WTC11 (cell line): ENCODE measurements at regions not wholly inside any gene's neighbourhood (a gene's known extent, or its start where the extent isn't known, plus 50 kb on each side); places are given as distances from the start of the nearest gene placed in this dataset.

Experiments
- ATAC-seq: fragments of 200-7000 bp; cut with Tn5 transposase; 2 replicates; pipeline ENCODE4 v1.10.0; 2021; ENCODE audit warnings: mild to moderate bottlenecking, moderate library complexity
- CTCF ChIA-PET: fragments of 300-600 bp; sonication (Branson Sonifier 250); formaldehyde crosslinking; loops from one replicate; lab custom pipeline; 2021; ENCODE audit warnings: antibody characterized with exemption; lab: Charles Lee
- POLR2A ChIA-PET: fragments of 350-600 bp; sonication (Branson Sonifier 250); formaldehyde crosslinking; loops from one replicate; lab custom pipeline; 2021; ENCODE audit warnings: antibody characterized with exemption; lab: Charles Lee
- DNase-seq: peaks from one replicate; pipeline ENCODE4 v3.0.0; 2021; ENCODE audit warnings: low spot score
- H3K27ac Mint-ChIP-seq: 2 replicates; pipeline ENCODE4 v1.8.0; 2021; ENCODE audit warnings: mixed read lengths
- H3K27me3 Mint-ChIP-seq: 2 replicates; pipeline ENCODE4 v1.8.0; 2021; ENCODE audit warnings: low read depth, mild to moderate bottlenecking, moderate library complexity, mixed read lengths
- H3K36me3 Mint-ChIP-seq: 2 replicates; pipeline ENCODE4 v1.8.0; 2021; ENCODE audit warnings: mixed read lengths
- H3K4me1 Mint-ChIP-seq: 2 replicates; pipeline ENCODE4 v1.8.0; 2022; ENCODE audit warnings: mixed read lengths
- H3K4me3 Mint-ChIP-seq: 2 replicates; pipeline ENCODE4 v1.8.0; 2021; ENCODE audit warnings: mild to moderate bottlenecking, moderate library complexity, mixed read lengths
- H3K9me3 Mint-ChIP-seq: 2 replicates; pipeline ENCODE4 v1.8.0; 2021; ENCODE audit warnings: mixed read lengths
- ARID4B ChIP-seq: sonication (generic); formaldehyde crosslinking; IDR thresholded peaks from 2 replicates; pipeline ENCODE4 v1.8.0; 2023; ENCODE audit warnings: missing genetic modification reagents, mild to moderate bottlenecking, borderline replicate concordance
- CDX4 ChIP-seq: fragments of 250-450 bp; sonication (Bioruptor Pico); IDR thresholded peaks from 2 replicates; pipeline ENCODE4 v1.9.0; 2021; ENCODE audit warnings: moderate library complexity, mild to moderate bottlenecking, inconsistent platforms, borderline replicate concordance
- CREB1 ChIP-seq: sonication (generic); formaldehyde crosslinking; IDR thresholded peaks from 2 replicates; pipeline ENCODE4 v1.8.0; 2023; ENCODE audit warnings: mild to moderate bottlenecking, missing genetic modification reagents
- CTCF ChIP-seq: fragments of 200-600 bp; IDR thresholded peaks from 2 replicates; pipeline ENCODE4 v1.8.0; 2022; ENCODE audit warnings: antibody characterized with exemption
- E2F1 ChIP-seq: sonication (generic); formaldehyde crosslinking; IDR thresholded peaks from 2 replicates; pipeline ENCODE4 v1.8.0; 2022; ENCODE audit warnings: mild to moderate bottlenecking, missing genetic modification reagents
- ELF4 ChIP-seq: sonication (generic); formaldehyde crosslinking; IDR thresholded peaks from 2 replicates; pipeline ENCODE4 v1.8.1; 2022; ENCODE audit warnings: low read depth, mild to moderate bottlenecking, moderate library complexity, missing genetic modification reagents
- ETV6 ChIP-seq: sonication (generic); formaldehyde crosslinking; IDR thresholded peaks from 2 replicates; pipeline ENCODE4 v1.8.1; 2022; ENCODE audit warnings: mild to moderate bottlenecking, missing genetic modification reagents
- FOXP4 ChIP-seq: sonication (generic); formaldehyde crosslinking; IDR thresholded peaks from 2 replicates; pipeline ENCODE4 v1.8.0; 2022; ENCODE audit warnings: mild to moderate bottlenecking, missing genetic modification reagents
- GRHL2 ChIP-seq: fragments of 250-450 bp; sonication (Bioruptor Pico); IDR thresholded peaks from 2 replicates; pipeline ENCODE4 v1.8.0; 2022; ENCODE audit warnings: mild to moderate bottlenecking, moderate library complexity; ENCODE audit not compliant: insufficient replicate concordance, severe bottlenecking
- HMGA2 ChIP-seq: fragments of 250-450 bp; sonication (Bioruptor Pico); IDR thresholded peaks from 2 replicates; pipeline ENCODE4 v1.4.0; 2021; ENCODE audit warnings: mild to moderate bottlenecking, moderate library complexity
- MYBL2 ChIP-seq: sonication (generic); formaldehyde crosslinking; IDR thresholded peaks from 2 replicates; pipeline ENCODE4 v1.8.1; 2023; ENCODE audit warnings: mild to moderate bottlenecking, moderate library complexity, missing genetic modification reagents
- NFE2L1 ChIP-seq: sonication (generic); formaldehyde crosslinking; IDR thresholded peaks from 2 replicates; pipeline ENCODE4 v1.8.1; 2023; ENCODE audit warnings: missing genetic modification reagents
- SMAD4 ChIP-seq: sonication (generic); formaldehyde crosslinking; IDR thresholded peaks from 2 replicates; pipeline ENCODE4 v1.8.0; 2022; ENCODE audit warnings: mild to moderate bottlenecking, missing genetic modification reagents
- ZNF532 ChIP-seq: fragments of 250-450 bp; sonication (Bioruptor Pico); IDR thresholded peaks from 2 replicates; pipeline ENCODE4 v1.9.0; 2021; ENCODE audit warnings: mild to moderate bottlenecking, borderline replicate concordance

- no peak for TF ChIP-seq MYBL2 (CRISPR knock-in tag)
- no peak for TF ChIP-seq ETV6 (CRISPR knock-in tag)
- TF ChIP-seq CTCF, result no peak
- no peak for TF ChIP-seq E2F1 (CRISPR knock-in tag)
- TF ChIP-seq GRHL2, result no peak
- TF ChIP-seq SMAD4, result no peak
Measured at GRCh38 chr5:22928821-22929482, 75.8 kb upstream of the CDH12 start (continued).

- ATAC-seq (no peak), DNase-seq (no peak)
- H3K36me3 Mint-ChIP-seq, result peaks cover 28% of the 10 kb centered on the region
- H3K27ac Mint-ChIP-seq, result no peak overlapping the region
- peaks cover 39% of the 10 kb centered on the region for H3K9me3 Mint-ChIP-seq
- H3K4me3 Mint-ChIP-seq, result no peak overlapping the region
- ChIA-PET CTCF (no interaction called here), POLR2A (no interaction called here)
- H3K27me3 Mint-ChIP-seq, result no peaks in the 10 kb centered on the region
- H3K4me1 Mint-ChIP-seq, result peaks cover 15% of the 10 kb centered on the region
- TF ChIP-seq MYBL2 (CRISPR knock-in tag) (no peak), CREB1 (CRISPR knock-in tag) (no peak), ARID4B (CRISPR knock-in tag) (no peak), FOXP4 (CRISPR knock-in tag) (no peak)
Measured at GRCh38 chr5:22926574-22926973, 73.4 kb upstream of the CDH12 start.

GRCh38 chr5:22918511-22918910, 65.4 kb upstream of the CDH12 start:
- CTCF ChIA-PET, result no interaction called here
- H3K36me3 Mint-ChIP-seq, result peaks cover 11% of the 10 kb centered on the region; the same call in 1 of the 2 replicates
- DNase-seq, result no peak
- ATAC-seq, result no peak
- no peak for TF ChIP-seq ELF4 (CRISPR knock-in tag)
- TF ChIP-seq CDX4 (CRISPR knock-in tag), result no peak
- TF ChIP-seq HMGA2 (CRISPR knock-in tag), result no peak
- no peak for TF ChIP-seq ZNF532 (CRISPR knock-in tag)
- TF ChIP-seq NFE2L1, result no peak
- TF ChIP-seq, all 79 proteins: peak for 0
- H3K27ac Mint-ChIP-seq, result no peak overlapping the region
- H3K4me3 Mint-ChIP-seq, result no peak overlapping the region
- H3K27me3 Mint-ChIP-seq, result no peaks in the 10 kb centered on the region
- peaks cover 37% of the 10 kb centered on the region for H3K9me3 Mint-ChIP-seq
- H3K4me1 Mint-ChIP-seq, result no peaks in the 10 kb centered on the region
- POLR2A ChIA-PET, result no interaction called here
